Urothelium cell line (cell line): ENCODE measurements at regions not wholly inside any gene's neighbourhood (a gene's known extent, or its start where the extent isn't known, plus 50 kb on each side); places are given as distances from the start of the nearest gene placed in this dataset.

Experiments used
- DNase-seq: peaks from one replicate; pipeline ENCODE4 v3.0.0; 2011; ENCODE audit warnings: low spot score, mixed read lengths
- FAIRE-seq: peaks from 2 replicates; lab custom pipeline; 2011; peaks lifted over from hg19 to GRCh38; lab: Jason Lieb, UNC

- no peak for DNase-seq
- no peak for FAIRE-seq
Measured at GRCh38 chr7:136053689-136054485, 76.7 kb upstream of the MTPN start.

DNA sequence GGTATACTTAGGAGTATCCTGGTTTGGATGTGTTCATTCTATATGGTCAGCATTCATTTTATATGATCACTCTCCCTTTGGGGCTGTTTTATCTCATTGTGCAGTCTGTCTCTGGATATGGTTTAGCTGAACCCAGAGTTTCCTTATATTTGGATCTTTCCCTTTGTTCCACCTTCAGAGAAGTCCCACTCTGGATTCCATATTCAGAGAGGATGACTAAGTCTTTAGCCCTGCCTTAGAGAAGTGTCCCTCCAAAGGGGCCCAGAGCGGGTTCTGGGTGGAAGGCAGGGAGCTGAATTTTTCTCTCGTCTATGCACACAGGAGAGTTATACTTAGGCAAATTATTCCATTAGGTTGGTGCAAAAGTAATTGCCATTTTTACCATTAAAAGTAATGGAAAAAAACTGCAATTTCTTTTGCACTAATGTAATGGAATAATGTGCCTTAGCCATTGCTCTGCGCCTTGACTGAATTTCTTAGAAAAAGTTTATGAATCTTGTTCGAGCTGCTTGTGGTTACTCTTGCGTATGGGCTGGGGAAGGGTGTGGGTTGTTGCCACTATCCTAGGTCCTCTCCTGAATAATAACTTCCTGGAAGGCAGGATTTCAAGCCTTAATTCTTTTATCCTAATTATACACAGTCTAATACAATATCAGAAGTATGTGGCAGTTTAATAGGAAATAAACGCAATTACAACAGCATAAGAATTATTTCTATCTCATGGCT, 74.2 kb upstream of the MTPN start:
- FAIRE-seq (no peak), DNase-seq (no peak)

GRCh38 chr7:136050462-136050847, 73.3 kb upstream of the MTPN start:
- no peak for FAIRE-seq
- no peak for DNase-seq

DNA sequence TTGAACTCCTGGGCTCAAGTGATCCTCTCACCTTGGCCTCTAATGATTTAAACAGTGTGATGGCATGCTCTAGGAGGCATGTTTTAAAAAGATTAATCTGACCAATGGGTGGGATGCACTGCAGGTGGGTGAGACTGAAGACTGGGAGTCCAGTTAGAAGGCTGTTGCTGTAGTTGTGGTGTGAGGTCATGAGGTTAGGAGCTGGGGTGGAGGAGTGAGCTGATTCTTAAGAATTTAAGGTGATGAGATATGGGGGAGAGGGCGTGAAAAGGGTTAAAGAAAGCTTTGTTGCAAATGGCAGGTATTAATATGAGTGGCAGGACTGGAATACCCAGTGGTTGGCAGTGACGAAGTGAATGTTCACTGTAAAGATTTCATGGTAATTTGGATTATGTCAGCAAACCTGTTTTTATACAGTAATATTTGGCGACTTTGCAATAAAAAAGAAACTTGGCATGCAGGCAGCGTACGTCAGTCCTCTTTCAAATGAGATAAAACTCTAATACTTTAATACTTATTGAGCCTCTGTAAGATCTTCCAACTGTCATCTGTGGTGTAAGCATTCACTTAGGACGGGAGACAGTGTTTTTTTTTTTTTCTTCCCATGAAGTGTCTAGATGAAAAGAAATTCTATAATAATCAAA, 72.8 kb upstream of the MTPN start:
- DNase-seq (no peak), FAIRE-seq (no peak)

- FAIRE-seq: no peak
Measured at GRCh38 chr7:136049117-136049516, 72.0 kb upstream of the MTPN start.

GRCh38 chr7:136046548-136046947, 69.4 kb upstream of the MTPN start:
- no peak for DNase-seq
- no peak for FAIRE-seq

More at GRCh38 chr7:136049117-136049516, 72.0 kb upstream of the MTPN start:
- no peak for DNase-seq

GRCh38 chr7:136045992-136046391, 68.8 kb upstream of the MTPN start:
- no peak for FAIRE-seq
- DNase-seq: no peak

- DNase-seq: no peak
- no peak for FAIRE-seq
Measured at GRCh38 chr7:136045181-136045580, 68.0 kb upstream of the MTPN start.

DNA sequence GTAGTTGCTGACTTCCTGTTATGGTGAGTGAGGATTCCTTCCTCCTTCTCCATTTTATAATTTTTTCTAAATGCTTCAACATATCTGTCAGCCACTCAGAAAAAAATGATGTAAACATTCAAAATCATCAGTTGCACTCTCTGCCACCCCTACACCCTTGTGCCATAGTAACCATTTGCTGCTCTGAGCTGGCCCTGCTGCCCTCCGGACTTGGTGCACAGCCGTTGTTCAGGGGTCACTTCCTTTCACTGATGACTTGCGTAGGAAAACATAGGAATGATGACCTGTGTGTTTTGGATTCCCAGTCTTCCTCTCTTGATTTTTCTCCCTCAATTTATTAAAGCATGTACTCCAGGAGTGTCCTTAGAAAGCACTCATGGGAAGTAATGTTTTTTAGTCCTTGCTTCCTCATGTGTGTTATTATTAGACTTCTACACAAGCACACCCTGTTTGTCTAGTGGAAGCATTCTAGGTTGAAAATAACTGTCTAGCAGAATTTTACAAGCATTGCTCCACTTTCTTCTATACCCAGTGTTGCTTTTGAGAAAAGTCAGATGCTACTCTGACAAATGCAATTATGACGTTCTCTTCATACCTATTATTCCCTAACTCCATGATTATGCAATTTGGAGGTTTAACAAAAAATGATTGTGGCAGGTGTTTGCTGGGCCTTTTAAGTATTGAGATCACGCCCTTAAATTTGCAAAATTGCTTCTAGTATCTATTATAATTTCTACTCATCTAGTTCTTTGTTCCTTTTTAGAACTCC, 62.6 kb upstream of the MTPN start:
- no peak for FAIRE-seq
- no peak for DNase-seq

DNA sequence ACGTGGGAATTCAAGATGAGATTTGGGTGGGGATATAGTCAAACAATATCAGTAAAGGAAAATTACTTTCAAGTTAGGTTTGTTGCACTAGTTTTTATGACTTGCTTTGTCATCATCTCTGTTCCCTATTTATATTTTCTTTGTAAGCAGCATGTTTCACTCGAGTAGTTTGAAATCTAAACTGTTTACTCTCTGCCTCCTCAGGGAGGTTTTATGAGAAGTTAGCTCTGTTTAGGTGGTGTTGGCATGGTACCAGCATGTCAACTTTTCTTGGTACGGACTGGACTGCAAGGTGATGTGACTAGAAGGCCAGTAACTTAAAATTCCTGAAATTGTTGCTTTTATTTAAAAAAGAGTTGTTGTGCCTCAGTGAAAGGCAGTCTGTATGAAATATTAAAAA, 59.2 kb upstream of the MTPN start:
- no peak for DNase-seq
- FAIRE-seq: no peak

GRCh38 chr7:136034132-136034531, 57.0 kb upstream of the MTPN start:
- DNase-seq (no peak), FAIRE-seq (no peak)

DNA sequence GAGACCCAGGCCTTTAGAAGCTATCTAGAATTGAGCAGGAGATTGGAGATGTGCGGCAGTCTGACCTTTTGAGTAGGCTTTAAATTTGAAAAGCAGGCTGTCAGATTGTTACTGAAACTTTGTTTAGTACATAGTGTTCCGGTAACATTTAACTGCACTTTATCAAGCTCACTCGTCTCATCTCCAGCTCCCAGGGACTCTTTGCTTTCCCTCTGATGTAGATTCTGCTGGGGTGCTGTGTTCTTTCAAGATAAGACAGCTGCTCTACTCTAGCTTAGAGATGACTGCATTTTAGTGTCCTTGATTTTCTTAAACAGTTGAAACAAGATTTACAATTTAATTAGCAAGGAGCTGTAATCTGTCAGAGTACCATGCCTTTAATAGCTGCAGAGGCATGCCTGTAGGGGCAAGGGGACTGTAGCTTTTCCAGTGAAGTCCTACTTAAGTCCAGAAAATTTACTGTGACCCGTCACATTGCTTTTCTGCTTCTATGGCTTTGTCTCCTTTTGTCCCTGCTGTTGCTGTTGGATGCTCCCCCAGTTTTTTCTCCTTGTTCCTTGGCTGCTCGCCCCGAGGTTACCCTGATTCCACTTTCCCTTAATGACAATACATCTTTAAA, 56.4 kb upstream of the MTPN start:
- DNase-seq: no peak
- FAIRE-seq: no peak

DNA sequence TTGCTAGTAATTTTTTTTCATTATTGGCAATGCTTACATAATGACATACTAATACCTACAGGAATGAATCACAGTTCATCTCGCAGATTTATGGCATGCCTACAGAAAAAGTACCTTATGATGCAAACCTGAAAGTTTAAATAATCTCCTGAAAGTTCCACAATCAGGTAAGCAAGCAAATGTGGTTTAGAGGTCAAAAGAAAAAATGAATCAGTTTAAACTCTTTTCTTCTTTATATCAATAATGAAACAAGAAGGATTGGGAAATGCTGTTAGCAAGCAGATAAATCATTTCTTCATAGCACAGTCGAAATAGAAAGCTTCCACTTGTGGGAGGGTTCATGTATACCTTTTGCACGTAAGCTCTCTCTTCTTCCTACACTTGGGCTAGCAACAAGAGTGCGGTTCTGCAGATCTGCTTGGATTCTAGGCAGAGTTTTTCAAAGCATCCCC, 53.7 kb upstream of the MTPN start:
- no peak for DNase-seq
- FAIRE-seq: no peak

DNA sequence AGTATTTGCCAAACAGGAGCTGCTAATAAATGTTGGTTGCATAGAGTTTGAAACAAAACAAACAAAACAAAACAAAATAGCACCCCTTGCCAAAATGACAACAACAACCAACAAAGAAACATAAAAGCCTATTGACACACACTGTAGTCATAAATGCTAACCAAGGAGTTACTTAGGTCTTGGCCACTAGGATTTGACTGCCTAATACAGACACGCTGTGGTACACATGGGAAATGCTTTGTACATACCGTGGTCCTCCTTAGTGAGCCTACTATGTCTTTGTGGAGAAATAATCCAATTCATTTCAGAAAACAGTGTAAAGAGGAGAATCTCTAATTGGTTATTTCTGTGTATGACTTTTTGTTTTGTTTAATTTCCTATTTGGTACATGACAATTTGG, 53.2 kb upstream of the MTPN start:
- no peak for DNase-seq
- FAIRE-seq: no peak

DNA sequence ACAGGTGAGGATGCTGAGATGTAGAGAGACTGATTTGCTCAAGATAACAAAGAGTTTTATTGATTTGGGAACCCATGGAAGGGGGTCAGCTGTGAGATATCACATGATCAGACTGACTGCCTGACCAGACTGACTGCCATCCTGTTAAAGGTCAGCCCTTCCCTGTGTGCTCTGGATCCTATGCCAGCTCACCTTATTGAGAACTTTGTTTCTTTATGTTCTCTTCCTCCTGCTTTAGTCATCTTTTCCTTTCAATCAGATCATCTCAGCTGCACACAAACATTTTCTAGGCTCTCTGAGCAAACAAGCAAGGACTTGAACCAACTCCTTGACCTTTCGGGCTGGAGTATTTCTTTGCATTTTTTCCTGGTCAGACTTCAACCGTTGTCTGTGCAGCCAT, 50.0 kb upstream of the MTPN start:
- FAIRE-seq (no peak), DNase-seq (no peak)
